ENCODE measurements at regions not wholly inside any gene's neighbourhood (a gene's known extent, or its start where the extent isn't known, plus 50 kb on each side); places are given as distances from the start of the nearest gene placed in this dataset.
"Not testable (repeated sequence)": the region's sequence is repeated elsewhere in the genome, so short reads cannot be mapped to it uniquely, and the experiment has no call there.

DNA sequence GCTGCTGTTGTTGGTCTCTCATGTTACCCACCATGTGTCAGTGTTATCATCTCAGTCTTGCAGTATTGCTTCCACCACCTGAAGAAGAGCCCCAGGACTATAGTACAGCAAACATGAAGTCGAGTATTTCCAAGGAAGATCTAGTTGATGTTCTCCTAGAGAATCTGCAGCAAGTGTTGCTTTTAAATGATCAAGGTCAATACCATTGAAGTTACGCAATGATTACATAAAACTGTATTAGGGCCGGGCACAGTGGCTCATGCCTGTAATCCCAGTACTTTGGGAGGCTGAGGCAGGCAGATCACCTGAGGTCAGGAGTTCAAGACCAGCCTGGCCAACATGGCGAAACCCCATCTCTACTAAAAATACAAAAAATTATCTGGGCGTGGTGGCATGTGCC is 173.9 kb downstream of the TJP1 start:
- not testable (repeated sequence) for H3K27ac Mint-ChIP-seq; ATAC-seq; DNase-seq (ENCODE audit: low spot score in 2 of 2)
- Mint-ChIP-seq H3K36me3 (peaks cover 0 to 19% of the 10 kb centered on the region in 2 donors), H3K9me3 (peaks cover 7 to 12% of the 10 kb centered on the region in 2 donors)

DNA sequence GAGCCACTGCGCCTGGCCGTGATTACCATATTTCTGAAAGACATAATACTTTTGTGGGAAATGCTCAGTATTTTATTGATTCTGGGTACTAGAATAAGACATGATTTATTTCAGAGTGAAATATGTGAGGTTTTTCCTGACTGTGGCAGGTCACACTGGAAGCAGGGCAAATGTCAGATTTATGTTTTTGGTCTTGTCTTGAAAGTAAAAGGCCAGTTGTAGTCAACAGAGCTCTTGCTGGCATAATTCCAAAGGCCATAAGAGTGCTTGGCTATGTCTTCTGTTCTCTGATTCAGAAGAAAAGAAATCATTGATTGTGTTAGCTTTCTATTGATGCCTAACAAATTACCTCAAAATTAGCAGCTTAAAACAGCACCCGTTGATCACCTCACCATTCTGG is 176.4 kb downstream of the TJP1 start:
- H3K36me3 Mint-ChIP-seq: peaks cover 0 to 13% of the 10 kb centered on the region in 2 donors
- no peak overlapping the region for H3K27ac Mint-ChIP-seq
- H3K9me3 Mint-ChIP-seq: peaks cover 9 to 12% of the 10 kb centered on the region in 2 donors
- DNase-seq (ENCODE audit: low spot score in 2 of 2): no peak
- ATAC-seq: no peak

DNA sequence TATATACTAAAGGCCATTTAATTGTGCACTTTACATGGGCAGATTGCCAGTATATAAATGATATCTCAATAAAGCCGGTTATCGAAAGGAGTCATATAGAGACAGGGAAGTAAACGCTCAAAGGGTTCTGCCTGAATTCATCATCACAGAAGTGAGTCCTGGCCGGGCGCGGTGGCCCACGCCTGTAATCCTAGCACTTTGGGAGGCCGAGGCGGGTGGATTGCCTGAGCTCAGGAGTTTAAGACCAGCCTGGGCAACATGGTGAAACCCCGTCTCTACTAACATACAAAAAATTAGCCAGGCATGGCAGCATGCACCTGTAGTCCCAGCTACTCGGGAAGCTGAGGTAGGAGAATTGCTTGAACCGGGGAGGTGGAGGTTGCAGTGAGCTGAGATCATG is 177.9 kb downstream of the TJP1 start:
- not testable (repeated sequence) for H3K27ac Mint-ChIP-seq; ATAC-seq; DNase-seq (ENCODE audit: low spot score in 2 of 2)
- H3K9me3 Mint-ChIP-seq: peaks cover 9 to 12% of the 10 kb centered on the region in 2 donors
- peaks cover 0 to 13% of the 10 kb centered on the region in 2 donors for H3K36me3 Mint-ChIP-seq

DNA sequence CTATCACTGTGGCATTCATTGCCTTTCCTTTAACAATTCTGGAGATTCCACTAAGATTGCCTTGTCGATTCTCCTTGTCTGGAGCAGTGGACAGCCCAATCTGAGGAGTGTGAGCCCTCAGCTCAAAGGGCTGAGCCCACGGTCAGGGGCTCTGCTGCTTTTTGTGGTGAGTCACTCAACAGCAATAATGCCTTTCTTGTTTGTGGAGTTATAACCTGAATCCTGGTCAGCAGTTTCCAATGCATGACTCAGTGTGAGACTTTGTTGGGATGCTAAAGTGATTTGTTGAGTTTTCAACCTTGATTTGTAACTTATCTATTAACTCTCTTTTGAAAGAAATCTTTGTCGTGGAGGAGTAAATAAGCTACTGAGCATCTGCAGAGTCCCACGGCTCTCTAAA is 183.5 kb downstream of the TJP1 start:
- ATAC-seq: no peak
- DNase-seq (ENCODE audit: low spot score in 2 of 2): no peak
- Mint-ChIP-seq H3K9me3 (peaks cover 3 to 4% of the 10 kb centered on the region in 2 donors), H3K36me3 (no peaks in the 10 kb centered on the region), H3K27ac (no peak overlapping the region)

DNA sequence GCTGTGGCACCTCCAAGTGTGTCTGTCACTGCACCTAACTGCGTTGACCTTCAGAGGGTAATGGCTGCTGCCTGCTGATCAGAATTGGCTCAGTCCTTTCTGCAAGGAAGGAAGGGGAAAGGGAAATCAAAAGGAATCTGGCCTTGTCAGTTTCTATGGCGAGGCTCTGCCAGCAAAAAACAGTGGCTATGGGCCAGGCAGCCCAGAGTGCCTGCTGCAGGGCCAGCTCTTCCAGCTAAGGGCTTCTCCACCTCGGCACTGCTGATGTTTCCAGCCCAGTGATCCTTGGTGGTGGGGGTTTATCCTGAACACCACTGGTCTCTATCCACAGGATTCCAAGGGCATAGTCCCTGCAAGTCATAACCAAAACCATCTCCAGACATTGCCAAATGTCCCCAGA is 184.3 kb downstream of the TJP1 start:
- Mint-ChIP-seq H3K36me3 (no peaks in the 10 kb centered on the region), H3K9me3 (peaks cover under 1 to 1% of the 10 kb centered on the region in 2 donors), H3K27ac (no peak overlapping the region)
- DNase-seq (ENCODE audit: low spot score in 2 of 2) (no peak), ATAC-seq (no peak)

DNA sequence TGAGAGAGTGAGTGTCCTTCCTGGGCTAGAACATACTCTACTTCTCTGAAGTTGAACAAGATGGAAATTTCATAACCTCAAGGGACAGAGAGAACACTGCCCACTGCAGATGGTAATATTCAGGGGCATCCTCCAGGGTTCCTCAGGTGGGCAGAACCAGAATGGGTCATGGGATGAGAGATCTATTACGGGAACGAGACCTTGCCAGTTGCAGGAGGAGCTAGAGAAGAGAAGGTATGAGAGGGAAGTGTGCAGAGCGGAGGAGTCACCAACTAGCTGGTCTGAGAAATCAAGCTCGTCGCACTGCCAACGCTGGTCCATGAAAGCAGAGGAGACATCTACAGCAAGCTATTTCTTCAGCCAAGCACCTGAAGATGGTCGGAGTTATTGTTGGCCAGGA is 184.7 kb downstream of the TJP1 start:
- Mint-ChIP-seq H3K27ac (no peak overlapping the region), H3K9me3 (no peaks in the 10 kb centered on the region), H3K36me3 (no peaks in the 10 kb centered on the region)
- DNase-seq (ENCODE audit: low spot score in 2 of 2): no peak
- no peak for ATAC-seq

DNA sequence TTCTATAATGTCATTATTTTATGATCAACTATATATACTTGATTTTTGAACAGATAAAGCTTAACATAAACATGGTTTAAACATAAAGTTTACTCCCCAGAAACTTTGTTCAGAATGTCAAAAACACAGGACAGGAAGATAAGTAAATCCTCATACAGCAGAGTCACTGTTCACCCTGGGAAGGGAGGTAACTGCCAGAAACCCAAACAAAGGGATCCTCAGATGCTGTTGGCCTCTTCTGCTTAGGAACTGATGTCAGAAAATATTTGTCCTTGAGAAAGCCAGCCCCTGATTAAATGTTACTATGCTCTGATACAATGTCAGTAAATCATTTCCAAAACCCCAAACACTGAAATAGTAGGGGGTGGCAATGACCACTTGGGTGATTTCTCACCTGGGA is 185.3 kb downstream of the TJP1 start:
- DNase-seq (ENCODE audit: low spot score in 2 of 2): no peak
- H3K9me3 Mint-ChIP-seq: no peaks in the 10 kb centered on the region
- no peak overlapping the region for H3K27ac Mint-ChIP-seq
- ATAC-seq: no peak
- H3K36me3 Mint-ChIP-seq: no peaks in the 10 kb centered on the region

DNA sequence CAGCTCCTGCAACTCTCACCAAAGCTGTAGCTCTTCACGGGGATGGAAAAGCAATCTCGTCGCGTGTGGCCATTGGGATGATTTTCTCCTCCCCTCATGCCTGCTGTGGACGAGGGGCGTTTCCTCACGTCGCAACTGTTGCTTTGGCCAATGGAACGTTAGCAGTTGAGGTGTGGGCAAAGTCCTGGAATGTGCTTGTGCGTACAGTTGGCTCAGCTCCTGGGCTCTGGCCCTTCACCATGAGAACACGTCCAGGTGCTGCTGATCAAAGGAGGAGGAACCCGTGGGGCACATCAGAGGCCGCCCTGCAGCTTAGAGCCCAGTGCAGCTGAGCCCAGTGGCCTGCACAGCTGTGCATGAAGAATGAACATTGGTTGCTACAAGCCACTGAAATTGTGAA is 186.1 kb downstream of the TJP1 start:
- H3K27ac Mint-ChIP-seq: no peak overlapping the region
- DNase-seq (ENCODE audit: low spot score in 2 of 2): no peak
- no peaks in the 10 kb centered on the region for H3K9me3 Mint-ChIP-seq
- H3K36me3 Mint-ChIP-seq: no peaks in the 10 kb centered on the region
- ATAC-seq: no peak

DNA sequence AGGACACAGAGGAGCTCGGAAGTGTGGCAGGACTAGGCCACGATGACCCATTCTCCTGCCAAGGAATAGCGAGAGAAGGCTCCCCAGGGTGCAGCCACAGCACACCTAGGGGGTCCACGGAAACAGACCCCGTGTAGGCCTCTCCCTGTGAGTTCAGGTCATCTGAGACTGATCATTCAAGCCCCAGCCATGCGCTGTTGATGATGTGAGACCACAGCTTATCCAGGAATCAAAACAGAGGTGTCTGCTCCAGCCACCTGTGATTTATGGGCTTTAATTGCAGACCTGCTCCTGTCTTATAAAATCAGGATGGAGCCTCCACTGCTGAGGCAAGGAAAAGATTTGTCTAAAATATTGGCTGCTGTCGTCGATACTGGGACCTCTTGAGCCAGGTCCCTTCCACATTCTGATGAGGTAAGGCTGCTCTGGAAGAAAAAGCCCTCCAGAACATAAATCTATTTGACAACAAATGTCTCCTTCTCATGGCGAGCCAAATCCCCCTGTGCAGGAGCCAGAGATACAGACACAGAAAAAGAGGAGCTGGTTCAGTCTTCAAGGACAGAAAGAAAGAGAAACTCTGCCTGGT is 186.7 kb downstream of the TJP1 start:
- DNase-seq (ENCODE audit: low spot score in 2 of 2): no peak
- Mint-ChIP-seq H3K9me3 (no peaks in the 10 kb centered on the region), H3K36me3 (no peaks in the 10 kb centered on the region), H3K27ac (no peak overlapping the region)
- no peak for ATAC-seq

DNA sequence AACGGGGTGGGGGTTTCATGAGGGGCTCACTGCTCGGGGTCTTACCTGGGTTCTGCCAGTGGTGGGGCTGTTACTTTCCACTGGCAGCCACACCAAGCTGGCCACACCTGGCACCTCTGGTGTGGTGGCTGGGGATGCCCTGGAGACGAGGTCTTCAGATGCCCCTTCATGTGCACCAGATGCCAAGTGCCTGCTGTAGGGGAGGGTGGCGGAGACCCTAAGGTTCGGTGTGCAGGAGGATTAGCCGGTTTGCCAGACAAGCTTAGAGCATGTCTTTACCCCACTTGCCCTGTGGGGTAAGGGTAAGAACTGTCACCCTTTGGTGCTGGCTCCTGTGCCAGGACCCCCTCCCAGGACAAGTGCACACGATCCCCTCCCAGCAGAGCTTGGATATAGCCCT is 188.3 kb downstream of the TJP1 start:
- Mint-ChIP-seq H3K36me3 (no peaks in the 10 kb centered on the region), H3K9me3 (no peaks in the 10 kb centered on the region), H3K27ac (no peak overlapping the region)
- no peak for ATAC-seq
- no peak for DNase-seq (ENCODE audit: low spot score in 2 of 2)

DNA sequence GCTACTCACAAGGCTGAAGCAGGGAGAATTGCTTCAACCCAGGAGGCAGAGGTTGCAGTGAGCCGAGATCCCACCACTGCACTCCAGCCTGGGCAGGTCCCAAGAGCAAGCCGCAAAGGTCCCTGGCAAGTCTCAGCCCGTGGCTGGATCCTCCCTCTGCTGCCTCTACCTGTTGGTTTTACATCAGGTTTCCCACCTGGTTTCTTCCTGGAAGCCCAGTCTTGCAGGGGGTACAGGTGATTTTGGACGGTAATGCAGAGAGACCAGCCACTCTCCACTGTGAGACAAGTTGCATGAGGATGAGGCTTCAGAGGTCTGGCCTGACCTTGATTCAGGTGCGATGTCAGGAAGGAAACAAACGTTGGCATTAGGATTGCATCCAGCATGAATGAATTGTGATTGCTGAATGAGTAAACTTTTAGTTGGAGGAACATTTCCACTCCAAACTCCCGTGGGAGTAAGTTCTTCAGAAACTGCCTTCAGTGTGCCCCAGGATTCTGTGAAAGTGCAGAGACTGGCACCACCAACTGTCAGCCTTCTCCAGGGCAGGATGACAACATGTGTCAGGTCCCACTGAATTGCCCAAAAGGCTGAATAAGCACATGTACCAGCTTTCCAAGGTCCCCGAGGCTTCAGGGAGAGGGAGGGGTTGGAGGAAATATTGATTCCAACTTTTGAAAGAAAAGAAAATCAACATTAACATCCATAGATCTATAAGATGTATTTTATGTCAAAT is 189.4 kb downstream of the TJP1 start:
- no peak for DNase-seq (ENCODE audit: low spot score in 2 of 2)
- Mint-ChIP-seq H3K27ac (no peak overlapping the region), H3K9me3 (no peaks in the 10 kb centered on the region), H3K36me3 (no peaks in the 10 kb centered on the region)
- no peak for ATAC-seq

DNA sequence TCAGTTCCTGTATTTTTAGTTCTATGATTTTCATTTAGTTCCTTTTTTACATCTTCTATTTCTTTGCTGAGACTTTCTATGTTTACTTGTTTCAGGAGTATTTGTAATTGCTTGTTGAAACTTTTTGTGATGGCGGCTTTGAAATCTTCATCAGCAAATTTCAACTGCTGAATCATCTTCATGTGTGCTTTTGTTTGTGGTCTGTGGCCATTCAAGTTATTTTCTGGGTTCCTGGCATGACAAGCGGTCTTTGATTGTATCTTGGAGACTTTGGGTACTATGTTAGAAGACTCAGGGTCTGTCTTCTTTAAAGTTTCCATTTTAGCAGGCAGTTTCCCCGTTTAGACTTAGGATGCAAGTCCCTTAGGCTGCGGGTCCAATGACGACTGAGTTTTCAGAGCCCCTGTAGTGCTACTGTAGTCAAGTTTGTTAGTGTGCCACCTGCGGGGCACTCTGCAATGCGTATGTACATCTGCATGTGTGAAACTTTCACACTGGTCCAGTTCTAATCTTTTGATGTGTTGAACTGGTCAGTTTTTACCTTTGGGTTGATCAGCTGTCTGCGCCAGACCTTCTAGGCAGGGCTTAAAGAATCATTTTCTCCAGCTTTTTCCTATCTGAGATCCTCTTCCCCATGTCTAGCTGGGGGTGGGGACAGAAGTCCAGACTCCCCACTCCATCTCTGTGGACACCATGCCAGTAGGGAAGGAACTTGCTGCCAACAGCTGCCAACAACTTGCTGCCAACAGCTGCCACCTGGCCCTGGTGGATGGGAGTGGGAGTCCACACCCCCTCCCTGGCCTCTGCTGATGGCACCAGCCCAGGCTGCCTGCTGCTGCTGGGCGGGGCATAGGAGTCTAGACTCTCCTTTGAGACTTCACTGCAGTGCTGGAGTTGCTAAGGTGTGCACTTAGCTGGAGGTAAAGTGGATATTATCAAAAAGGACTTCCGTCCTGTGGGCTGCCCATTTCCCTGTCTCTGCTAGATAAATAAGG is 190.9 kb downstream of the TJP1 start:
- DNase-seq (ENCODE audit: low spot score in 2 of 2) (no peak), ATAC-seq (no peak)
- no peak overlapping the region for H3K27ac Mint-ChIP-seq
- no peaks in the 10 kb centered on the region for H3K36me3 Mint-ChIP-seq
- H3K9me3 Mint-ChIP-seq: no peaks in the 10 kb centered on the region

DNA sequence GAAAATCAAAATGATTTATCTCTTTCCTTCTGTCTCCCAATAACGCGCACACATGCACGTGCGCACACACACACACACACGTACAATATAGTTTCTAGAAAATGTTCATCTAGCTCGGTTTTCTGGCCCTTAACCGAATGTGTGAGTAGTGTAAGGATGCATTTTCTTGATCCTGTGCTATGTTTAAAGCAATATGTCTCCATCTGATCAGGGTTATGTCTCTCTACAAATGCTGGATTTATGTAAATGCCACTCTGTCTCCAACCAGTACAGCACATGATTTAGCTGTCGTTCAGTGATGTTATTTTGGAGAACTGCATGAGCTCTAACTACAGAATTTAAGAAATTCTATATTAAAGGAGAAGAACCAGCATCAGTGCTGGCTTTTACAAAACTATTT is 198.0 kb downstream of the TJP1 start:
- no peak overlapping the region for H3K27ac Mint-ChIP-seq
- H3K9me3 Mint-ChIP-seq: no peaks in the 10 kb centered on the region
- H3K36me3 Mint-ChIP-seq: no peaks in the 10 kb centered on the region
- DNase-seq (ENCODE audit: low spot score in 2 of 2) (no peak), ATAC-seq (no peak)

DNA sequence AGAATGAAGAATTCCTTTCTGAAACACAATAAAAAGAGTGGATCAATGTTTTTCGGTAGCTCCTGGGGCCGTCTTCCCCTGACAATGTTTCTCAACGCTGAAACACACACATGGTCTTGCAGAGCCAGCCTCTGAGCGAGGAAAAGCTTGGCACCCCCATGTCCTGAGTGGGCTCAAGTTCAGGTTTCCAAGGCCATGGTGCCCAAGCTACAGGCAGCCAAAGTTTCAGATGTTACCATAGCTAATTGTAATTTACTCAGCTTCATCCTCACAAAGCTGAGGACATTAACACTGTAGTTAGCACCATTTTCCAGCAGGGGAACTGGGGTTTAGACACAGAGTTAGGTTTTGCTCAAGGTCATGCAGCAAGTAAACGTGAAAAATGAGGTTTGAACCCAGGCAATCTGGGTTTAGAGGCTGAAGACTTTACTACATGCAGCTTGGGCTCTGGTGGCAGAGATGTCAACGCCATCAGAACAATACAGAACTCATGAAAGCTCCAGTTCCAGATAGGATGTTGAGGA is 199.1 kb downstream of the TJP1 start:
- no peak for DNase-seq (ENCODE audit: low spot score in 2 of 2)
- Mint-ChIP-seq H3K9me3 (no peaks in the 10 kb centered on the region), H3K36me3 (no peaks in the 10 kb centered on the region), H3K27ac (no peak overlapping the region)
- ATAC-seq: no peak

DNA sequence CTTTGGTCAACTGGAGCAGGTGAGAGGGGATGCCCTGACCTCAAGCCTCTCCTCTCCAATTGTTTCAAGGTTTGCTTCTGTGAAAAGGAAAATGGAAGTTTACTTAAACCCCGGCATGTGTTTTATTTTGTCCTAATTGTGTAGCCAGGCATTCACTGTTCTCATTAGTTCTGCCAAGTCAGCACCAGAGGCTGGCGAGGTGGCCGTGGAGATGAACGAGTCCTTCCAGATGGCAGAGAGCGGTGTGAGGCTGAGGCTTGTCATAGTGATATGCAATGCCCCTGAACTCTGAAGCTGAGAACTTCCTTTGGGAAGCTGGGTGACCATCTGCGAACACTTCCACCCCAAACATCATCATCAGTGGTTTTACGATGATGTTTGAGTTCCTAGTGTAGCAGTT is 199.6 kb downstream of the TJP1 start:
- ATAC-seq (no peak), DNase-seq (ENCODE audit: low spot score in 2 of 2) (no peak)
- Mint-ChIP-seq H3K27ac (no peak overlapping the region), H3K9me3 (no peaks in the 10 kb centered on the region), H3K36me3 (no peaks in the 10 kb centered on the region)

DNA sequence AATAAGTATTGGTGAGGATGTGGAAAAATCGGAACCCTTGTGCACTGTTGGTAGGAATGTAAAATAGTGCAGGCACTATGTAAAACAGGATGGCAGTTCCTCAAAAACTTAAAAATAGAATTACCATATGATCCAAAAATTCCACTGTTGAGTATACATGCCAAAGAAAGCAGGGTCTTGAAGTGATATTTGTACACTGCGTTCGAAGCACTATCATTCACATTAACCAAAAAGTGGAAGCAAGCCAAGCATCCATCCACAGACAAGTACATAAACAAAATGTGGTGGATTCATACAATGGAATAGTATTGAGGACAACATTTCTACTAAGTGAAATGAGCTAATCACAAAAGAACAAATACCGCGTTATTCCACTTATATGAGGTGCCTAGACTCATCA is 200.7 kb downstream of the TJP1 start:
- Mint-ChIP-seq H3K36me3 (no peaks in the 10 kb centered on the region), H3K9me3 (no peaks in the 10 kb centered on the region), H3K27ac (no peak overlapping the region)
- no peak for DNase-seq (ENCODE audit: low spot score in 2 of 2)
- no peak for ATAC-seq

DNA sequence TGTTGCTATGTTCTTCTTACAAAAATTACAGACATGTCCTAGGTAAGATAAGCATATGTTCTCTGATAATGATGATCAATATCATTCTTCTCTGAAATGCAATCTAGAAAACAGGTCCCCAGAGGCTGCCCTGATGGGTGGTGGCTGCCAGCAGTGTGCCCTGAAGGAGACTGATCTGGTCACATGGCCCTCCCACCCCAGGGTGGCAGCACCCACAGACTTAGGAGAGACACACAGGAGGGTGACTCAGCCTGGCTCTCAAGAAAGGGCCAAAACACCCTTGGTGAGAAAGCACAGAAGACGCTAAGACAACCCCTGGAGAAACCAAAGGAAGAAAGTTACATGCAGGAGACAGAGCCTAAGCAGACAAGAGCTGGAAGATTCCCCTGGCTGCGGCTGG is 203.7 kb downstream of the TJP1 start:
- H3K27ac Mint-ChIP-seq: no peak overlapping the region
- no peaks in the 10 kb centered on the region for H3K9me3 Mint-ChIP-seq
- ATAC-seq (no peak), DNase-seq (ENCODE audit: low spot score in 2 of 2) (no peak)
- no peaks in the 10 kb centered on the region for H3K36me3 Mint-ChIP-seq

Measured in activated naive CD4-positive, alpha-beta T cell treated with anti-CD3 and anti-CD28 coated beads, Interleukin-2, amount 50 U/mL, for 72 hours (primary cell).